Endothelial cell of hepatic sinusoid (primary cell): ENCODE measurements at regions not wholly inside any gene's neighbourhood (a gene's known extent, or its start where the extent isn't known, plus 50 kb on each side); places are given as distances from the start of the nearest gene placed in this dataset.

Source experiments
- in situ Hi-C: cut with HindIII; loops from 2 replicates; pipeline ENCODE4 v1.10.0; 2017; ENCODE audit warnings: low sequenced_read_pairs

DNA sequence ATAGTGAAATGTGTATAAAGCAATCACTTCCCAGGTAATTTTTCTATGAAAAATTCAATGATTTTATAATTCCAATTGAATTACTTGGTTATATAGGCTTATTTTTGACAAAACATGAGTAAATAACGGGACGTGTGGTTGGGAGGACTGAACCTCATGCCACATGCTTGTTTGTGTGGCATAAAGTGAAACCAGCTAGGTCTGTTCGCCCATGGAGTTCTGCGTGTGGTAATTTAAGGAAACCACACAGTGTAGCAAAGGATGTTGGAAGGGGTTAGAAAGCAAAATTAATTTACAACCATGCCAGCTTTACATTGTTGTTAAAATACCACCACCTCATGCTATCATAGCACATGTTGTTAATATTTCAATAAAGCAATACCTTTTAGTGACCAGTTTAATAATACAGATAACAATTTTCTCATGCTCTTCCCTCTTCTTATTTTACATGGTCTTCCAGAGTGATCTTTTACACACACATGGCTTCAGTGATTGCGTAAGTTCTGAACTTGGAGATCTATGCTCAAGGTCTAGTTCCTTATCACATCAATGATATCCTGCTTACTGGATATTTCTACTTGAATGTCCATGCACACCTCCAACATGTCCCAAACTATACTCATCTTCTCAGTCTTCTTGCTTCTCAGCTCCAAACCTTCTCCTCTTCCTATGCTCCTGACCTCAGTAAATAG lies 156.4 kb upstream of the ITGA4 start:
- in situ Hi-C loops: no loop called here

DNA sequence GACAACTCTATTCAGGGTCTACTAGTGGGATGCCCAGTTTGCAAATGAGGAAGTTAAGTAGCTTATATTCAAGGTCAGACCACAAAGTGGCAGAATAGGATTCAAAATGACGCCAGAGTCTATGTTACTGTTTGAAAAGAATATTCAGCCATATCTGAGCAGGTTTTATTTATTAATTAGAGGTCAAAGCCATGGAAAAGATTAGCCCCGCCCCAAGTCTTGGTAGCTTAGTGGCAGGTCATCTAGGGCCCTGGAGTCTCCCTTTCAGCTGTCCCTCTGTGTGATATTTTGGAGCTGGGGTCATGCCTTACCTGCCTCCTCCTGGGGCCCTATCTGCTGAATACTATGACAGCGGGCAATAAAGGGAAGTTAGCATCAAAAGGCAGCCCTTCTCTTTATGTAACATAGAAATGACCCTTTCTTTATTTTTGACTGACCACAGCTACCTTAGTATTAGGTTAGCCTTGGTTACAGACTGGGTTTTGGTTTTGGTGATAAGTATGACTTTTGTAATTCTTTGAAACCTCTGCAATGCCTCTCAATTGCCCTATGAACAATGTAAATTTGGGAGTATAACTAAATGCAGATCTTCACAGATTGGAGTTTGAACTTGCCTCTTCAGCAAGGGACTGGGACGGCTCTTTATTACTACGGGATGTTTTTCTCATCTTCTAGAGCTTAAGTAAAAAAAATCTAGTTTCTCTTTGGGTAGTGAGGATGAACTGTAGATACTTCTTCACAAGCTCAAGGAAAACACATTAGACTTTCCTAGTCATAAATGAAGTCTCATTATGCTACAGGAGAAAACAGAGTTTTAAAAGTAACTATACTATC lies 153.0 kb upstream of the ITGA4 start:
- in situ Hi-C loops: no loop called here

- in situ Hi-C loops: no loop called here
Observed at GRCh38 chr2:181305301-181306123, 151.7 kb upstream of the ITGA4 start.

DNA sequence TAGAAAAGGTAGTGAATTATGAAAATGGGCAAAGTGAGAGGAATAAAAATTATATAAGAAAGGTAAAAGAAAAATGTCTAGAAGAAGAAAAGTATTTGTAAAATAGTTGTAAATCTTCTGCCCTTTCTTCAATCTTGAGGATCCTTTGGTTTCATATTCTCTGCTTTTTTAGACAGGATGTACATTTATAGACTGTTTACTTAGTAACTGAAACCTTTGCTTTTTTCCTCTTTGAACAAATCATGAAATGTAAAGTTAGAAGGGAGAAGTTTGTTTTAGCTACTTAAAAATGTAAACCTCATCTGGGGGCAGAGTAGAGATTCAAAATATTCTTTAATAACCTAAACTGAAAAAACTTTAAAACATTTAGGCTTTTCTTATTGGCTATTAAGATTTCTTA lies 150.4 kb upstream of the ITGA4 start:
- in situ Hi-C loops: no loop called here

DNA sequence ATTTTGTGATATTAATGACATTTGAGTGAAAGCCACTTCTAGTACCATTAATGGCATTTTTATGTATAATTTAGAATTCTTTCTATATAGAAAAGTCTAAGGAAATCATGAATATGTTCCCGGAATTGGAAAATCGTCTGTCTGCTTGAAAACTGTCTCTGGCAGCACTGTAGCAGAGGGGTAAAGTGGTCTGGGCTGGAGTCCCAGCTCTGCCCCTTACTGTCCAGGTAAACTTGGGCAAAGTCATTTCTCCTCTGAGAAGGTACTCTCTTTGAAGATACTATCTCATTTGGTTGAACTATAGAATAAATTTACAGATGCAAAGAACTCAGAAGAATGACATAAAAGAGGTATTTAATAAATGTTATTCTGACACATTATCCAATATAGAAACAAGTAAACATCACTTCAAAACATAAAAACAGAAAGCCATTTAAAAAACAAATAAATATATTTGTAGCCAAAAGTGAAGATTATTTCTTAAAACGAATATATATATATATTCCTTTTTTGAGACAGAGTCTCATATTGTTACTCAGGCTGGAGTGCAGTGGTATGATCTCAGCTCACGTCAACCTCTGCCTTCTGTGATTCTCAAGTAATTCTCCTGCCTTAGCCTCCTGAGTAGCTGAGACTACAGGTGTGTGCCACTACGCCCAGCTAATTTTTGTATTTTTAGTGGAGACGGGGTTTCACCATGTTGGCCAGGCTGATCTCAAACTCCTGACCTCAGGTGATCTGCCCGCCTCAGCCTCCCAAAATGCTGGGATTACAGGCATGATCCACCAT lies 149.8 kb upstream of the ITGA4 start:
- in situ Hi-C loops: no loop called here

GRCh38 chr2:181308766-181309515 lies 148.2 kb upstream of the ITGA4 start:
- in situ Hi-C loops: no loop called here

DNA sequence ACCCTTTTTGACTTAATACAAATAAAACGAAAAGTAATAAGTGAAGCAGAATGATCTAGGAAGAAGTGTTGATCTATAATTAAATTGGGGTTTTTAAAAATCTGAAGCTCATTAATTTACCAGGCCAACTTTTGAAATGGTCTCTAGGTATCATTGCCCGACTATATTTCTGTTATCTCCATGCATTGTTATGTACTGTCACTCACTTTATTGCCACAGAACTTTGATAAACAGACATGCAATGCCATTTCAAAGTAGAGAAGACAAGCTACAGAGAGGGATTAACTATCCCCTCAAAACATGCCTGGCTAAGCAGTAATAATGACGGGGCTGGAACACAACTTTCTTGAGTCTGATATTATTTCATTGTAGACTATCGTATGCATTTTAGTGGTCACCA lies 147.6 kb upstream of the ITGA4 start:
- in situ Hi-C loops: no loop called here

DNA sequence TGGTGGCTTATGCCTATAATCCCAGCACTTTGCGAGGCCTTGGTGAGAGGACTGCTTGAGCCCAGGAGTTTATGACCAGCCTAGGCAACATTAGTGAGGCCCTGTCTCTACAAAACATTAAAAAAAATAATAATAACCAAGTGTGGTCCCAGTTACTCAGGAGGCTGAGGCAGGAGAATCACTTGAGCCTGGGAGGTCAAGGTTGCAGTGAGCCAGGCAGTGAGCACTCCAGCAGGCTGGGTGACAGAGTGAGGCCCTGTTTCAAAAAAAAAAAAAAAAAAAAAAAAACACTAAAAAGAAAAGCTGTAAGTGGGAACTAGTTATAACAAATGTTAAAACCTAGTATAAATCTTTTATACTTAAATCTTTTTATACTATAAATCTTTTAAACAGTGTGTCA lies 146.2 kb upstream of the ITGA4 start:
- in situ Hi-C loops: no loop called here

DNA sequence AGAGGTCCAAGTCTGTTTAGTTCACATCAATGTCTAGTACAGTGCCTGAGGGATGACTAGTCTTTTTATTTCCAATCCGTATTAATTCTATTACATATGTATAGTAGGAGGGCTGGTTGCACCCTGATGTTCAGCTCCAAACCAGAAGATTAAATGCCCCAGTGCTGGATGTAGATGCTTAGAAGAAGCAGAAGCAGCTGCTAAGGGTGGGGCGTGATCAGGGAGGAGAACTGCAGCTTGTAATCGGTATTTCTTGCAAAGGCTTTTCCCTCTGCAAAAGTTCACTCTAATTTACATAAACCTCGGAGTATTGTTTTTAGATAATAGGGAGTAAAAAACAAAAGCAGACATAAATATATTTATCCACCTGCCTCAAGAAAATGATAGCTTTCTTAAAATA lies 145.3 kb upstream of the ITGA4 start:
- in situ Hi-C loops: no loop called here

DNA sequence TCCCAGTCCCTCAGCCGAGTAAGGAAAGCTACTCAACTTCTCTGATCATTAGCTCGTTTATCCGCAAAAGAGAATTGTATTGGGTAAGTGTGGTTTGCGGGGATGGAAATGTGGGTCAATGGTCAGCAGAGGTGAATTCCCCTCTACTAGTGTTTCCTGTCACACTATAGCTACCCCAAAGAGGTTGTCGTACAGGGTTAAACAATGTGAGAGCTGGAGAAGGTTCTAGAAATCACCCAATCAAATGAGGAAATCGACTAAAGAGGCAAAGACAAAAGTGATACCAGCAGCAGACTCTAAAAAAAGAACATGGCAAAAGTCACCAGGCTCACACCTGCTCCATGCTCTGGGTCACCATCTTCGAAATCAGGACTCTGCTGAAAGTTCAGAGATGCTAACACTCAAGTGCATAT lies 144.7 kb upstream of the ITGA4 start:
- in situ Hi-C loops: no loop called here

DNA sequence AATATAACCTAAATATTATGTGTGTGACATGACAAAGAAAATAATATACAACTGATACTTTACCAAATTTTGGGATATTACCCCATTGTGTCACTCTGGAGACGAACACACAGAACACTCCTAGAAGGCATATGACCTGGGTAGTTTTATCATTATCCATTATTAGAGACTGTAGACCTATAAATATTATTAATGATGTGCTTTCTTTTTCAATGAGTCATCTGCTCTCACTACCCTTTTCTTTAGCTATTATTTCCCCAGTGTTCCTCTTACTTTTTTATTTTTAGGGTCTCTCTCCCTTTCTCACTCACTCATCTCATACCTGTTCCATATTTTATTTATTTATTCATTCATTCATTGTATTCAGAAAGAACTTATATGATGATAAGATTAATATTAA lies 143.3 kb upstream of the ITGA4 start:
- in situ Hi-C loops: no loop called here

DNA sequence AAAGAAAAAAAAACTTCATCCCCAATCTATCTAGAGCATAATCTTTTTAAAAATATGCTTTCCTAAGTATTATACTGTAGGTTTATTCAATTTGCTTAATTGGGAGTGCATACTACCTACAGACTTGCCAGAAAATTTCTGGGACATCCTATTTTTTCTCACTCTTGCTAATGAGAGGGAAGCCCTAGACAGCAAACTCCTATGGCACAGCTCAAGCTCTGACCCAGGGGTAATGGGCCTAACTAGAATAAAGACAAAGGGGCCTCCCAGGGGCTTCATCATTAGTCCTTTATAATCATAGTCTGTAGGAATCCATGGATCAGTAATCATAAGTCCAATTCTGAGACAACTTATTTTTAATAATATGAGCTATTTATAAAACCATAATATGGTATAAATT lies 142.6 kb upstream of the ITGA4 start:
- in situ Hi-C loops: no loop called here

DNA sequence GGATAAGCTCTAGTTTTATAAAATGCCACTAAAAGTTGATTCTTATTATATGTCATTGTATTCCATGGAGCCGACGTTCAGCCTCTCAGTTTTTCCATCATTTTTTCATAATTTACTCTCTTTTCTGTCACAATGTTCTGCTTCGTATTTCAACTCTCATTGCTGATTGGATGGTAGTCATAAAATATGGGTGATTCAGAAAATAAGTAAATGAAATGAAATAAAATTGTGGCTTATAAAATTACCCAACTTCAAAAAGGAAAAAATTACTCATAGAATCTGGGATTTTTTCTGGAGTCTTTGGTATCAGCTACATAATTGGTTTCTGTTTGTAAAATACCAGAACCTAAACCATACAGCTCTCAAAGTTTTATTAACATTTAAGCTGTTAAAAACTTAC lies 139.7 kb upstream of the ITGA4 start:
- in situ Hi-C loops: no loop called here

DNA sequence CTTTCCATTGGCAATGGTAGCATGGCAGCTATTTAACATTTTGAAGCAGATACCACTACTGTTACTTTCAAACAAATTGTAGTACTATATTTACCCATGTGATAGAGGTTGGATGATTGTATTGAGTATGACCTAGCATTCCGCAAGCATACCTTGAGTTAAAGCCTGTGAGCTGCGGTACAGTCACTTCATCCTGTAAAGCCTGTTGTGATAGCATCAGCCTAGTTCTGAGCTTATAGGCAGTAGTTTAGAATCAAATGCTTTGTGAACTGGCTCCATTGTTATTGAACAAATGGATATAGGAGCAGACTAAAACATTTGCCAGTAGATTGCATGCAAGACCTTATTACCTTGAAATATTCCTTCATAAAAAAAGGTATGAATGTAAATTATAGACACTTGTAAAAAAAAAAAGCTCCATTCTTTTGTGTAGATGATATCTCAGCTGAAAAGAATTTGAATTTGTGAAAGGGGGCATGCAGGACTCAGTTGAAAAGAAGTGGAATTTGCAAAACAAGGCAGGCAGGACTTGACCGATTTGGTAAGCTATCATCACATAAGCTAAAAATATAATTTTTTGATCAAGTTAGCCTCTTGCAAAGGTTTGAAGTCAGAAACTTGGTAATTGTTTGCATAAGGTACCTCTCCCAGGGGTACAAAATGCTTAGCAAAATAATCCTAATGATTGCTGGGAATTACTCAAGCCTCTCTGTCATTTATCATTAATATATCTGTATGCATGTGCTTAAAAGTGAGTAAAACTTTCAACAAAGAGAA lies 138.5 kb upstream of the ITGA4 start:
- in situ Hi-C loops: no loop called here

GRCh38 chr2:181319286-181319685 lies 137.9 kb upstream of the ITGA4 start:
- in situ Hi-C loops: no loop called here

DNA sequence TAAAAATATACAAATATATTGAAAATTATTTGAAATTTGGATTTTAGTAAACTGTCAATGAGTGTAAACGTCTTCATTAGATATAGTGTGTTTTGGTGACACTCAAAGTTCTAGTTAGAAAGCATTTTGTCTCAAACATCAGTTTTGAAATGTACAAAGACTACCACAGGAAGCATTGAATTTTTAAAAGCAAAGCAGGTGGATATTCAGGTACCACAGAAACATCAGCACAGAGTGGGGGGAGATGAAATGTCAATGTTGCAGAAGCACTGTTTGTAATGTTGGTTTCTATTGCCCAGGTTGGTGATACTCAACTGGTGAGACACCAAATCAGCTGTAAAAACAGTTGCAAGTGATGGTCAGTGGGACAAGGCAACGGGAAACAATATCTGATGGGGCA lies 136.5 kb upstream of the ITGA4 start:
- in situ Hi-C loops: no loop called here

- in situ Hi-C loops: no loop called here
Observed at GRCh38 chr2:181324912-181325311, 132.3 kb upstream of the ITGA4 start.

- in situ Hi-C loops: no loop called here
Observed at GRCh38 chr2:181326661-181327060, 130.5 kb upstream of the ITGA4 start.

DNA sequence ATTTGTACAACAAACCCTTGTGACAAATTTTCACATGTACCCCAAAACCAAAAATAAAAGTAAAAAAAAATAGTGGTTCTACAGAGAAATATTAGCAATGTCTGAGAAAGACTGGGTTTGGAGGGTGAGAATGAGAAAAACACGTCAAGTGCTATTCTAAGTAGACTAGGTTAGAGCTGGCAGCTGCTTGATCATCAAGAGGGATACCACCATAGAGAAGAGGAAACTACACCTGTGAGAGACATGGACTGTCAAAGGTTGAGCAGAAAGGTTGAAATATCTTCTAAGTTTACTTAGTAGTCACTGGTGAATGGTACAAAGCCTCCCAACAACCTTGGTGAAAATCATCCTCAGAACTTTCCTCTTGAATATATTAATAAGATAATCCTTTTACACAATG lies 126.9 kb upstream of the ITGA4 start:
- in situ Hi-C loops: loop anchor here (5.0 kb wide), 1 partner anchor 42 kb away; no protein-coding TSS in a partner anchor
